ENCODE measurements at regions not wholly inside any gene's neighbourhood (a gene's known extent, or its start where the extent isn't known, plus 50 kb on each side); places are given as distances from the start of the nearest gene placed in this dataset.

- no peak for DNase-seq (ENCODE audit: low read depth)
These were observed 131.2 kb downstream of the SNAPC1 start for GRCh38 chr14:61893371-61893940.

- peak; percentile 70 for DNase-seq (ENCODE audit: low read depth)
These were observed 132.3 kb downstream of the SNAPC1 start for GRCh38 chr14:61894452-61895077.

GRCh38 chr14:61897300-61897699 lies 135.1 kb downstream of the SNAPC1 start:
- DNase-seq (ENCODE audit: low read depth) = no peak

- no peak for DNase-seq (ENCODE audit: low read depth)
These were observed 136.3 kb downstream of the SNAPC1 start for GRCh38 chr14:61898568-61898967.

DNA sequence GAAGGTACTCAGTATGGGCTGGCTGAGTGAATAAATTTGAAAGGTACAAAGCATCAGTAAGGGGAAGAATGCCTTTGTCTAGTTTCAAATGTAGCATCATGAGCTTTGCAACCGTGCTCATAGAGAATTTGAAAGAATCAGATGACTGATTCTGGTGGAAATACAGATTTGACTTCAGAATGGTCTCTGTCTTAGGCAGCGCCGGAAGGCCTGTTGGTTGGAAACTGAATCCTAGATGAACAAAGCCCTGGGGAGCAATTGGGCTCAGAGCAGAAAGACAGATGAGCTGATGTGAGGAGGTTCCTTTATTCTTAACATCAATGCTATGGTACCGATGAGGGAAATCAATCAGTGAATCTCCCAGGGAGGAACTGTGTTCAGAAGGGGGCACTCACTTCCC lies 137.3 kb downstream of the SNAPC1 start:
- no peak for DNase-seq (ENCODE audit: low read depth)

DNA sequence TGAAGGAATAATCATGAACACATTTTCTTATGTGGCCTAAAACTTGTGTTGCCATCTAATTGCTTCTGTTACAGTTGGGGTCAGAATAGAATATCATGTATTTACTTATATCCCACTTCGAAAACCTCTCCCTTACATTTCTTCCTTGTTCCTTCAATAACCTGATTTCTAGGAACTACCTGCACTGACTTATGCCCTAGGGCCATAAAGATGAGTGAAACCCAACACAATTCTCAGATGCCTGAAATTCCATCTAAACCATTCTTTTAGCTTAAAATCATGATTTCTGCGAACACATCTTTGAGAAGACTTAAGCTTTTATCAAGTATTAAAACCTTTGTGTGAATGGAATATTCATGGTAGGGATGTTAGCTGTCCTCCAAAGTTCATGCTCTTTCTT lies 142.7 kb downstream of the SNAPC1 start:
- no peak for DNase-seq (ENCODE audit: low read depth)

- no peak for DNase-seq (ENCODE audit: low read depth)
These were observed 149.4 kb downstream of the SNAPC1 start for GRCh38 chr14:61911574-61911973.

DNA sequence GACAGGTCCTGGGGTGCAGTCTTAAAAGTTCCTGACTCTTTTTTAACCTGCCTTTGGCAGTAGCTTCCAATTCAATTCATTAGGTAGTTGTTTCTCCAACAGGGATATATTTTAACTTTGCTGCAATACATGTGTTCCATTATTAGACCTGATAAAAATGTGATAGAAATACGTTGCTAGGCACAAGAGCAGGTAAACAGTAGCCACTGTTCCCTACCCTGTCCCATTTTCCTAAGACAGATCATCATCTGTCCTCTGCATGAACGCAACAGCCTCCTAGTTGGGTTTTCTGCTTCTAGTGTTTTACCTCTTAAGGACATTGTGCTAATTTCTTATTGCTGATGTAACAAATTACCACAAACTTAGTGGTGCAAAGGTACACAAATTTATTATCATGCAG lies 156.8 kb downstream of the SNAPC1 start:
- no peak for DNase-seq (ENCODE audit: low read depth)

GRCh38 chr14:61923348-61923747 lies 161.1 kb downstream of the SNAPC1 start:
- peak; percentile 26 for DNase-seq (ENCODE audit: low read depth)

DNA sequence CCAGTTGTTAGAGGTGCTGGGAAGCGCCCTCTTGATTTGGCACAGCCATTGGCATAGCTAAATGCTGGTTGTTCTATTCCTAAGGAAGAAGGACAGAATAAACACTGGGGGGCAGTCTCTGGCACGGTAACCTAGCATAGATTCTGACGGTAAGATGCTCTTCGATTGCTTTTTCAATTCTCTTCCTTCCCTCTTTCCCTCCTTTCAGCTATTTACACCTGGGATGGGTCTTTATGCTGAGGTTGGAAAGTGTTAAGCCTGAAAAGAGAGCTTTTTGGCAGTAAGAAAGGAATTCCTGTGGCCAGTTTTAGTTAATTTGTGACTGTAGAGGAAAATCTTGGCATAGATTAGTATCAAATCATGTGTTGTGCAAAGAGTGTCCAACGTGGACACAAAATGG lies 162.8 kb downstream of the SNAPC1 start:
- peak; percentile 39 for DNase-seq (ENCODE audit: low read depth)

GRCh38 chr14:61925732-61926435 lies 163.7 kb downstream of the SNAPC1 start:
- DNase-seq (ENCODE audit: low read depth) = no peak

DNA sequence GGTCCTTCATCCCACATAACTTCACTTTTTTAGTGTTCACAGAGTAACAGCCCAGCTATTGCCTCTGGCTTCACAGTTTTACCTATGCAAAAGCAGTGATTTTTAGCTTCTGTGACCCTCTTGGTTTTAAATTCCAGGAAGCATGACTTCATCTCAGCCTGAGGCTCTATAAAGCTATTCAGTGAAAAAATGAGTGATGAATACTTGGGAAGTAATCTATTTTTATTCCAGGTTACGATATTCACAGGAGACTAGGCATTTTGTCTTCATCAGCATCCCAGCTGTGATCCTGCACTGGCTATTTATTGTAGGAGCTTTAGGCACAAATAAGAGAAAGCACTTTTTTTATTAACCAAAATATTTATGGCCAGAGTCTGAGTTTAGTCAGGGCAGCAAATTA lies 164.8 kb downstream of the SNAPC1 start:
- DNase-seq (ENCODE audit: low read depth) = peak; percentile 64

DNA sequence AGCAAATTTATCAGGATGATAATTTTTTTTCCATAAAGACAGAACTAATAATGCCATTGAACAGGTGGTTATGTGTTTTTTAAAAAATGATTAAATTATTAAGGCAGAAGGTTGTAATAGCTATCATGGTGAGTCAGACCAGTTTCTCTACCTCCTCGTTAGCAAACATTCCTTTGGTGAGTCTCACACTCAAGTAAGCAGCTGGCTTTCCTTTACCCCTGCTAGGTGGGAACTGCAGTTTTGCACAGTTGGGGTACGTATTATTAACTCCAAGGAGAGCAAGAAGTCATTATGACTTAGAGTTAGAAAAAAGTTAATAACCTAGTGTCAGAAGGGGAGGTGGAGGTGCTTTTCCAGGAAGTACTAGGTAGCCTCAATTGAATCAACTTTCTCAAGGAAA lies 165.3 kb downstream of the SNAPC1 start:
- peak; percentile 79 for DNase-seq (ENCODE audit: low read depth)

GRCh38 chr14:61928300-61928699 lies 166.1 kb downstream of the SNAPC1 start:
- no peak for DNase-seq (ENCODE audit: low read depth)

DNA sequence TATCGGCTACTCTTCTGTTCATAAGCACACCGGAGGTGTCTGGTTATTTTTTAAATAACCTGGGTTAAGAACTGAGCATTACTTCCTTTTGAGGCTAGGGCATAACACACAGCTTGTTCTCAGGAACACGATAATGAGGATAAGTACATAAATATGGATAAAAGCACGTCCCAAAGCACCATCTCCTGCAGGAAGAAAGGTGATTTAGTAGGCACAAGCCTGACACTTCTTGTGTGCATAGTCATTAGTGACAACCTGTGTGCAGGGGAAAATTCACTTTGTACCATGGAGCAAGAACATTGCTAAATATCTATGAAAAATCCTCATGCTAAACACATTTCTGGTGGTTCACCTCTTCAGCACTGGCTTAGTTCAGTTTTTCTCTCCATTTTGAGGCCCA lies 166.5 kb downstream of the SNAPC1 start:
- no peak for DNase-seq (ENCODE audit: low read depth)

GRCh38 chr14:61929651-61930050 lies 167.4 kb downstream of the SNAPC1 start:
- DNase-seq (ENCODE audit: low read depth) = no peak

DNA sequence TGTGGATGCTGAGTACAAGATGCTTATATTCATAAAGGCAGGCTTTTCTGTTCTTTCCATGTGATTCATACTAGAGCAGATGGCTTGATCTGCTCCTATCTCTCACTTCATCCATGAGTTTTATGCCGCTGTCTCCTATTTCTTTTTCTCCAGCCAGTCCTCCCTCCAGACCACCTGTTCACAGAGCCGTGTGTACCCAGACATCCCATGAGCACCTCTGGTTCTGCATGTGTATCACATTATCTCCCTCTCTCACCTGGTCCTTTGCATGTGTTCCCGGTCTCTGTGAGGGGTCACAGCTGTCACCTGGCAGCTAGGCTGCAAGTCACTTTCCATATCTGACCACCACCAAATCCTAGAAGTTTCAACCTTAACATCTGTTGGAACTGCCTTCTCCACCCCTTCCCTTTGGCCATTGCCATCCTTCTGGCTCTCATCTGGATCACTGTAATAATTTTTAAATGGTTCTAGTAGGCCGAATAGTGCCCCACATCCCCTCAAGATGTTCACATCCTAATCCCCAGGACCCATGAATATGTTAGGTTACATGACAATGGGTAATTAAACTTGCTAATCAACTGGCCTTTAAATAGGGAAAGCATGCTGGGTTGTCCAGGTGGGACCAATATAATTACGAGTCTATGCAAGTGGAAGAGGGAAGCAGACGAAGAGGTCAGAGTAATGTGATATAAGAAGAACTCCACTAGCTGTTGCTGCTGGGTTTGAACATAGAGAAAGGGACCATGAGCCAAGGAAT lies 168.1 kb downstream of the SNAPC1 start:
- DNase-seq (ENCODE audit: low read depth) = no peak

DNA sequence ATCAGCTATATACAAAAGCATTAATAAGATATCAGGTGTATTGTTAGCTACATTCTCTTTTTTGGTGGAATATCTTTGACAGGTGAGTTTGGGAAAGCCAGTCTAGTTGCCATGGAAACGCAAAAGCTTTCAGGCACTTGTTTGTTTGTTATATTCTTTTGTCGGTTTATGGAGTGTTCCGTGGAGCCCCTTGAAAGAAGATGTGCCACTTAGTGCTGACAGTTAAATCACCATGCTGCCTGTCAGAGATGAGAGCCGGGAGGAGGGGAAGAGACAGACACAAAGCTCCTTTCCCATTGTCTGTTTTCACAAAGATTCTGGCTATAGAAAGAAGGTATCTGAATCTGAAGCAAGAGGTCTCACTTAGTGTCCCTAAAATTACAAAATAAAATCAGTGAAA lies 170.8 kb downstream of the SNAPC1 start:
- no peak for DNase-seq (ENCODE audit: low read depth)

DNA sequence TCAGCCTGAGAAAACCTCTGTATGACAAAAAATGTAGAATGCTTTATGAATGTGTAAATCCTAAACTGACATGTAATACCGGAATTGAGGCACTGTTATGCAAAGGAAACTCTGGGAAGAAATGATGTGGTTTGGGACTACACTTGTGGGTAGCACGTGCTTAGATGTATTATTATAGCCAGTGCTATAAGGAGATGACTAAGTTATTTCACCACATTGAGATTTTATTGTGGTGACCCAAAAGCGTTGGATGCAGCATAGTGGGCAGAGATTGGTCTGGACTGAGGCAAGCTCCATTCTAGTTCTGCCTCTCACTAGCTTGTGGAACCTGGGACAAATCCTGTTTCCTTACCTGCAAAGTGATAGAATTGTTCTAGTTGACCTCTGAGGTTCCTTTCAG lies 172.2 kb downstream of the SNAPC1 start:
- DNase-seq (ENCODE audit: low read depth) = peak; percentile 85

- DNase-seq (ENCODE audit: low read depth) = no peak
These were observed 177.6 kb downstream of the SNAPC1 start for GRCh38 chr14:61939776-61940175.

GRCh38 chr14:61940666-61941420 lies 178.6 kb downstream of the SNAPC1 start:
- no peak for DNase-seq (ENCODE audit: low read depth)

Data from Daoy (cell line).